ENCODE measurements at regions not wholly inside any gene's neighbourhood (a gene's known extent, or its start where the extent isn't known, plus 50 kb on each side); places are given as distances from the start of the nearest gene placed in this dataset.
A peak's percentile ranks its signal among the peaks of the same experiment; 100 is the strongest.

- intact Hi-C loops (cut with micrococcal nuclease): no loop called here
- Histone ChIP-seq H3K36me3 (no peaks in the 10 kb centered on the region), H3K27me3 (ENCODE audit: low read depth) (no peaks in the 10 kb centered on the region), H3K4me1 (peaks cover under 1% of the 10 kb centered on the region), H3K9me3 (replicated peaks) (no peaks in the 10 kb centered on the region), H3K4me3 (no peak overlapping the region), H3K27ac (replicated peaks) (no peak overlapping the region)
- DNase-seq: no peak
- TF ChIP-seq CTCF (IDR thresholded peaks at IDR 0.05; ENCODE audit: borderline replicate concordance): no peak
Observed at GRCh38 chr3:46091741-46092701, 64.7 kb upstream of the XCR1 start.

DNA sequence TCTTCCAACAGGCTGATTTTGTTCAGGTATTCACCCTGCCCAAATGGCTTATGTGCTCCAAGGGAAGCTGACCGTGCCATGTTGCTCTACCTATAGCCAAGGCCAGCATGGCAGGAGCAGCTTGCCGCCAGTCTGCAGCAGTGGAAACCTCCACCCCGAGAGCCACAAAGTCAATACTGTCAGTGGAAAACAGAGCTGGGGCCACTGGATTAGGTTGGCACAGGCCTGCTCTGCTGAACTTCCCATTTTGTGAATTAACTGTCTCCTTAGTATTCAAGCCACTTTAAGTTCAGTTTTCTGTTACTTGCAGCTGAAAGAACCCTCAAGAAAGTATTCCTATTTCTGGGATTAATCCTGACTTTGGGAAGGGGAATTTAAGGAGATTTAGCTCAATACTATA, 63.8 kb upstream of the XCR1 start:
- intact Hi-C loops (cut with micrococcal nuclease): no loop called here
- TF ChIP-seq CTCF (IDR thresholded peaks at IDR 0.05; ENCODE audit: borderline replicate concordance): no peak
- DNase-seq: no peak
- Histone ChIP-seq H3K27me3 (ENCODE audit: low read depth) (no peaks in the 10 kb centered on the region), H3K27ac (replicated peaks) (no peak overlapping the region), H3K4me1 (no peaks in the 10 kb centered on the region), H3K36me3 (no peaks in the 10 kb centered on the region), H3K4me3 (no peak overlapping the region), H3K9me3 (replicated peaks) (no peaks in the 10 kb centered on the region)

DNA sequence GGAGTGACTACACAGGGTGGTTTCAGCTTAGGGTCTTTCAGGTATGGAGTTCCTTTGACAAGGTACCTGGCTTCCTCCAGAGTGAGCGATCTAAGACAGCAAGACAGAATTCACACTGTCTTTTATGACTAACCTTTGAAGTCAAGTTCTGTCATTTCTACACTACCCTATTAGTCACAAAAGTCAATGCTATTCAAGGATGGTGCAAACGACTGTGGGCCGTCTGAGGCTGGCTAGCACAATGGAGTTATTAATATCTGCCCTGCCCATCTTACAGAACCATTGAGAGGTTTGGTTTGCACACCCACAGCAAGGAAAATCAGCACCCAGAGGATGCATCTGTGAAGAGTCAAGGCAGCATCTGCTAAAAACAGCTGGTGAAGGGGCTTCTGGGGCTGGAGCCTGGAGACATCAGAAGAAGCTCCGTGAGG, 62.9 kb upstream of the XCR1 start:
- Histone ChIP-seq H3K27ac (replicated peaks) (no peak overlapping the region), H3K4me3 (no peak overlapping the region), H3K4me1 (no peaks in the 10 kb centered on the region), H3K9me3 (replicated peaks) (no peaks in the 10 kb centered on the region), H3K36me3 (no peaks in the 10 kb centered on the region), H3K27me3 (ENCODE audit: low read depth) (no peaks in the 10 kb centered on the region)
- intact Hi-C loops (cut with micrococcal nuclease): no loop called here
- DNase-seq: no peak
- TF ChIP-seq CTCF (IDR thresholded peaks at IDR 0.05; ENCODE audit: borderline replicate concordance): no peak

DNA sequence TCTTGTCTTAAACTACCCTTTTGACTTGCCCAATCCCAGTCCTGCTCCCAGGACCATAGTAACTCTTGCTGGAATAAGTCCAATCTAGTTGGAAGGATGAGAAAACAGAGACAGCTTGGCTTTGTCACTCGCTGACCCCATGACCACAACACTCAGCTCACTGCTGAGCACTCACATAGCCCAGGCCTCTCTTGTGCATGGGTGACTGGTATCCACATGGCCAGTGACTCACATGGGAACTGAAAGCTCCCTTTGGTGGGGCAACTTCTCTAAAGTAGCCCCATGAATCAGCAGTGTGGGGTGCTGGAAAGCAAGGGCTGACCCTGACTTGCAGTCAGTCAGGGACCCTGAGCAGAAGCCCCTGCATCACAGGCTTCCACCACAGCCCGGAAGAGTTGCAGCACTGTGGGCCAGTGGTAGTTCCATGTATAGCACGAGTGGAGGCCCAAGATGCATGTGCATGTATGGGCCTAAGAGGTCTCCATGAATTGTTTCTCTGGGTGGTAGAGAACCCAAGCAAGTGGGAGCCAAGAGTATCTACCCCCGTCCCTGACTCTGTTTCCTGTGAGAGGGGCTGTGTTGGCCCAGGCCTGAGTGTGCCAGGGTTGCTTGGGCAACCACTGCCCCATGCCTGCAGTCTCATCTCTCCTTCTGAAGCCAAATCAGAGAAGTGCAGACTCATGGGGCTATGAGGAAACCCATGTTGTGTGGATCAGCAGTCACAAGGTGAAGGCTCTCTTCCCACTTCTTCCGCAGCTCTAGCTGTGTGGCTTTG, 62.1 kb upstream of the XCR1 start:
- Histone ChIP-seq H3K36me3 (no peaks in the 10 kb centered on the region), H3K4me1 (no peaks in the 10 kb centered on the region), H3K27me3 (ENCODE audit: low read depth) (no peaks in the 10 kb centered on the region), H3K9me3 (replicated peaks) (no peaks in the 10 kb centered on the region), H3K27ac (replicated peaks) (peak overlapping the region; percentile 43), H3K4me3 (no peak overlapping the region)
- no peak for TF ChIP-seq CTCF (IDR thresholded peaks at IDR 0.05; ENCODE audit: borderline replicate concordance)
- DNase-seq: peak; percentile 43
- intact Hi-C loops (cut with micrococcal nuclease): no loop called here

GRCh38 chr3:46087871-46088270, 60.6 kb upstream of the XCR1 start:
- H3K4me3 ChIP-seq: no peak overlapping the region
- intact Hi-C loops (cut with micrococcal nuclease): no loop called here
- H3K27me3 ChIP-seq (ENCODE audit: low read depth): no peaks in the 10 kb centered on the region
- no peaks in the 10 kb centered on the region for H3K9me3 ChIP-seq (replicated peaks)
- peak; percentile 31 for TF ChIP-seq CTCF (IDR thresholded peaks at IDR 0.05; ENCODE audit: borderline replicate concordance)
- DNase-seq: no peak
- H3K27ac ChIP-seq (replicated peaks): no peak overlapping the region
- no peaks in the 10 kb centered on the region for H3K4me1 ChIP-seq
- no peaks in the 10 kb centered on the region for H3K36me3 ChIP-seq

All from left ventricle myocardium inferior (tissue), 1 donor.